HepG2 (cell line): ENCODE measurements at regions not wholly inside any gene's neighbourhood (a gene's known extent, or its start where the extent isn't known, plus 50 kb on each side); places are given as distances from the start of the nearest gene placed in this dataset.
A peak's percentile ranks its signal among the peaks of the same experiment; 100 is the strongest.

ENCODE experiments used
- ARID2 ChIP-seq: sonication (generic); formaldehyde crosslinking; IDR thresholded peaks from 2 replicates; pipeline ENCODE4 v1.8.1; 2022; ENCODE audit warnings: mild to moderate bottlenecking, missing genetic modification reagents, borderline replicate concordance
- ARNTL ChIP-seq: sonication (generic); formaldehyde crosslinking; IDR thresholded peaks from 2 replicates; pipeline ENCODE4 v1.4.0; 2020; ENCODE audit warnings: mild to moderate bottlenecking, missing genetic modification reagents
- ATF2 ChIP-seq: sonication (generic); formaldehyde crosslinking; IDR thresholded peaks from 2 replicates; pipeline ENCODE4 v1.4.0; 2020; ENCODE audit warnings: missing genetic modification reagents
- ATF7-NPFF ChIP-seq: sonication (generic); formaldehyde crosslinking; IDR thresholded peaks from 2 replicates; pipeline ENCODE4 v1.8.1; 2023; ENCODE audit warnings: mild to moderate bottlenecking, low read depth, missing genetic modification reagents, moderate library complexity
- HDAC1 ChIP-seq: sonication (generic); formaldehyde crosslinking; IDR thresholded peaks from 2 replicates; pipeline ENCODE4 v1.5.1; 2020; ENCODE audit warnings: mild to moderate bottlenecking, missing genetic modification reagents
- HDAC2 ChIP-seq: sonication (generic); formaldehyde crosslinking; IDR thresholded peaks from 2 replicates; pipeline ENCODE4 v1.4.0; 2020; ENCODE audit warnings: missing genetic modification reagents
- MYNN ChIP-seq: sonication (generic); formaldehyde crosslinking; IDR thresholded peaks from 2 replicates; pipeline ENCODE4 v1.4.0; 2020; ENCODE audit warnings: mild to moderate bottlenecking, low read depth, missing genetic modification reagents
- NAIF1 ChIP-seq: sonication (generic); formaldehyde crosslinking; IDR thresholded peaks from 2 replicates; pipeline ENCODE4 v1.5.0; 2020; ENCODE audit warnings: mild to moderate bottlenecking, missing genetic modification reagents, borderline replicate concordance
- PAF1 ChIP-seq: IDR thresholded peaks from 2 replicates; pipeline ENCODE4 v1.6.1; 2016; ENCODE audit warnings: missing genetic modification reagents, missing compliant biosample characterization
- PITX1 ChIP-seq: sonication (generic); formaldehyde crosslinking; IDR thresholded peaks from 2 replicates; pipeline ENCODE4 v1.5.1; 2020; ENCODE audit warnings: mild to moderate bottlenecking, missing genetic modification reagents
- RNF2 ChIP-seq: fragments of 450-650 bp; conservative IDR thresholded peaks from 2 replicates; pipeline ENCODE4 v1.6.1; 2016; ENCODE audit warnings: low read depth
- U2AF1 ChIP-seq: fragments of 200-400 bp; formaldehyde crosslinking; optimal IDR thresholded peaks from 2 replicates; pipeline ENCODE3; 2017; ENCODE audit warnings: mild to moderate bottlenecking, low read depth, low read length
- XRCC5 ChIP-seq: fragments of 200-400 bp; formaldehyde crosslinking; optimal IDR thresholded peaks from 2 replicates; pipeline ENCODE3; 2017; ENCODE audit warnings: mild to moderate bottlenecking, low read length
- ZBTB3 ChIP-seq: sonication (generic); formaldehyde crosslinking; IDR thresholded peaks from 2 replicates; pipeline ENCODE4 v1.4.0; 2020; ENCODE audit warnings: low read depth, mild to moderate bottlenecking, moderate library complexity, missing genetic modification reagents, borderline replicate concordance
- ZC3H13 ChIP-seq: sonication (generic); formaldehyde crosslinking; IDR thresholded peaks from 2 replicates; pipeline ENCODE4 v1.8.1; 2023; ENCODE audit warnings: mild to moderate bottlenecking, missing genetic modification reagents, moderate library complexity
- ZFP36 ChIP-seq: fragments of 150-350 bp; IDR thresholded peaks from 2 replicates; pipeline ENCODE4 v1.6.1; 2018; ENCODE audit warnings: borderline replicate concordance, low read length, low read depth; ENCODE audit not compliant: partially characterized antibody
- ZMYM4 ChIP-seq: sonication (generic); formaldehyde crosslinking; IDR thresholded peaks from 2 replicates; pipeline ENCODE4 v1.8.1; 2023; ENCODE audit warnings: mild to moderate bottlenecking, missing genetic modification reagents
- ZNF281 ChIP-seq: sonication (generic); formaldehyde crosslinking; IDR thresholded peaks from 2 replicates; pipeline ENCODE4 v1.4.0; 2020; ENCODE audit warnings: missing genetic modification reagents, borderline replicate concordance
- ZNF576 ChIP-seq: sonication (generic); formaldehyde crosslinking; IDR thresholded peaks from 2 replicates; pipeline ENCODE4 v1.4.0; 2020; ENCODE audit warnings: mild to moderate bottlenecking, missing genetic modification reagents
- ZNF629 ChIP-seq: sonication (generic); formaldehyde crosslinking; conservative IDR thresholded peaks from 2 replicates; pipeline ENCODE4 v1.5.0; 2020; ENCODE audit warnings: missing genetic modification reagents
- ZNF766 ChIP-seq: sonication (generic); formaldehyde crosslinking; IDR thresholded peaks from 2 replicates; pipeline ENCODE4 v1.5.0; 2020; ENCODE audit warnings: missing genetic modification reagents, borderline replicate concordance
- ZSCAN25 ChIP-seq: sonication (generic); formaldehyde crosslinking; IDR thresholded peaks from 2 replicates; pipeline ENCODE4 v1.8.0; 2022; ENCODE audit warnings: mild to moderate bottlenecking, missing genetic modification reagents
- TF ChIP-seq, protein P1 (sequence below): sonication (generic); formaldehyde crosslinking; IDR thresholded peaks from 2 replicates; pipeline ENCODE4 v1.4.0; 2020; ENCODE audit warnings: mild to moderate bottlenecking, low read depth, missing genetic modification reagents
- TF ChIP-seq, protein P2 (sequence below): sonication (generic); formaldehyde crosslinking; conservative IDR thresholded peaks from 2 replicates; pipeline ENCODE4 v1.8.0; 2022; ENCODE audit warnings: mild to moderate bottlenecking, moderate library complexity, missing genetic modification reagents

- TF ChIP-seq, protein P1, sequence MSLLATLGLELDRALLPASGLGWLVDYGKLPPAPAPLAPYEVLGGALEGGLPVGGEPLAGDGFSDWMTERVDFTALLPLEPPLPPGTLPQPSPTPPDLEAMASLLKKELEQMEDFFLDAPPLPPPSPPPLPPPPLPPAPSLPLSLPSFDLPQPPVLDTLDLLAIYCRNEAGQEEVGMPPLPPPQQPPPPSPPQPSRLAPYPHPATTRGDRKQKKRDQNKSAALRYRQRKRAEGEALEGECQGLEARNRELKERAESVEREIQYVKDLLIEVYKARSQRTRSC (CRISPR knock-in tag), result no peak
- no peak for TF ChIP-seq ZNF766 (CRISPR knock-in tag)
- TF ChIP-seq ZNF281, result no peak
- TF ChIP-seq, protein P2, sequence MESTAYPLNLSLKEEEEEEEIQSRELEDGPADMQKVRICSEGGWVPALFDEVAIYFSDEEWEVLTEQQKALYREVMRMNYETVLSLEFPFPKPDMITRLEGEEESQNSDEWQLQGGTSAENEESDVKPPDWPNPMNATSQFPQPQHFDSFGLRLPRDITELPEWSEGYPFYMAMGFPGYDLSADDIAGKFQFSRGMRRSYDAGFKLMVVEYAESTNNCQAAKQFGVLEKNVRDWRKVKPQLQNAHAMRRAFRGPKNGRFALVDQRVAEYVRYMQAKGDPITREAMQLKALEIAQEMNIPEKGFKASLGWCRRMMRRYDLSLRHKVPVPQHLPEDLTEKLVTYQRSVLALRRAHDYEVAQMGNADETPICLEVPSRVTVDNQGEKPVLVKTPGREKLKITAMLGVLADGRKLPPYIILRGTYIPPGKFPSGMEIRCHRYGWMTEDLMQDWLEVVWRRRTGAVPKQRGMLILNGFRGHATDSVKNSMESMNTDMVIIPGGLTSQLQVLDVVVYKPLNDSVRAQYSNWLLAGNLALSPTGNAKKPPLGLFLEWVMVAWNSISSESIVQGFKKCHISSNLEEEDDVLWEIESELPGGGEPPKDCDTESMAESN, result peak; percentile 81
- TF ChIP-seq HDAC2 (CRISPR knock-in tag), result peak; percentile 86
- TF ChIP-seq ZC3H13 (CRISPR knock-in tag), result no peak
- TF ChIP-seq PITX1 (CRISPR knock-in tag), result no peak
- no peak for TF ChIP-seq ZNF576
- TF ChIP-seq RNF2, result no peak
- TF ChIP-seq ARNTL, result no peak; the same call in 1 of the 2 replicates
- peak; percentile 86 for TF ChIP-seq HDAC1 (CRISPR knock-in tag)
- TF ChIP-seq ZFP36, result no peak
- TF ChIP-seq MYNN, result no peak
- no peak for TF ChIP-seq ZBTB3 (CRISPR knock-in tag)
- no peak for TF ChIP-seq ZNF629 (CRISPR knock-in tag)
- no peak for TF ChIP-seq ZSCAN25 (CRISPR knock-in tag)
- no peak for TF ChIP-seq ARID2 (CRISPR knock-in tag)
- TF ChIP-seq NAIF1 (CRISPR knock-in tag), result 0 out of 2 replicates have a peak, but pooled peaks have one; percentile 38
- no peak for TF ChIP-seq XRCC5
- TF ChIP-seq ZMYM4 (CRISPR knock-in tag), result peak; percentile 85
- TF ChIP-seq PAF1 (CRISPR knock-in tag), result no peak
- TF ChIP-seq U2AF1, result no peak
- peak; percentile 76; the same call in 1 of the 2 replicates for TF ChIP-seq ATF2 (CRISPR knock-in tag)
- no peak for TF ChIP-seq ATF7-NPFF (CRISPR knock-in tag)
These were observed 133.8 kb upstream of the NUDT4 start (continued) for GRCh38 chr12:93243689-93244513.
